HG03457 (cell line): ENCODE measurements at regions not wholly inside any gene's neighbourhood (a gene's known extent, or its start where the extent isn't known, plus 50 kb on each side); places are given as distances from the start of the nearest gene placed in this dataset.

ENCODE experiments used
- ATAC-seq: cut with Tn5 transposase; IDR thresholded peaks from one replicate; pipeline ENCODE4 v1.9.1; 2021; ENCODE audit warnings: moderate number of reproducible peaks; ENCODE audit not compliant: unreplicated experiment

DNA sequence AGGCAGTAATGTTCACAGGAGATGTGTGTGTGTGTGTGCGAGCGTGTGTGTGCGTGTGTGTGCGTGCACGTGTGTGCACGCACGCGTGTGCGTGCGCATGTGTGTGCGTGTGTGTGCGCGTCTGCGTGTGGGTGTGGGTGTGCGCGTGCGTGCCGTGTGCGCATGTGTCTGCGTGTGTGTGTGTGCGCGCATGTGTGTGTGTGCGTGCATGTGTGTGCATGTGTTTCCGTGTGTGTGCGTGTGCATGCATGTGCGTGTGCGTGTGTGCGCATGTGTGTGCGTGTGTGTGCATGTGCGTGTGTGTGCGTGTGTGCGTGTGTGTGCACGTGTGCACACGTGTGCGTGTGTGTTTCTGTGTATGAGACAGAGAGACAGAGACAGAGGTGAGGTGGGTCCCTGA is 136.0 kb upstream of the CST7 start:
- no peak for ATAC-seq

DNA sequence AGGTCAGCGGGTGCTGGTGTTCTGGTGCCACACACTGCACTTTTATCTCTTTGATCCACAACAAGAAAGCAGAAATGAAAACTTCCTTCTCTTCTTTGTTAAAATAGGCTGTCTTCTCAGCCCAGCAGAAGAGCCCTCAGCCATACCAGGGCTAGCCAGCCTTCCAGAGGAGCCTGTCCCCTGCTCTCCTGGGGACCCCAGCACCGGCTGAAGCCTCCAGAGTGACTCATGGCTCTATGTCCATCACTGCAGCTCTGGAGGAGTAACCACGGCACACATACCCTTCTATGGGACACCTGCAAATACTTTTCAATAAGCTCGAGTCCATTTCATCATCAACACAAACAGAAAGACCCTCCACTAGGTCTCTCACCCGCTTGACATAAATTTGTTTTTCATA is 135.6 kb upstream of the CST7 start:
- no peak for ATAC-seq

DNA sequence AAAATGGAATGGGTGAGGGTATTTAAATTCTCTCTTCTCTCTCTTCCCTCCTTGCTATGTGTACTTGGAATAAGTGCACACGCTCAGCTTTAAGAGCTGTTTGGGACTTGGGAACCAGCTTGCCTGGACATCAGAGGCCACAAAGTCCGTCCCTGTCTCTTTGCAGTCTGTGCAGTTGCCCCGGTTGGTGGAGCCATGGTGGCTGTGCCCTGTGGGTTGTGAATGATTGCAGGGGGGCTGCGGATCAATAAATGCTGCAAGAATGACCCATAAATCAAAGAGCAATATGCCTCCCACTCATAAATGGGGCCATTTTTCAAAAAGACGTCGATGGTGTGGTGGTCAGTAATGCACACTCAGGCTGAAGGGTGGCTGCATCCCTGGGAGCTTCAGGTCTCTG is 135.1 kb upstream of the CST7 start:
- ATAC-seq = no peak

DNA sequence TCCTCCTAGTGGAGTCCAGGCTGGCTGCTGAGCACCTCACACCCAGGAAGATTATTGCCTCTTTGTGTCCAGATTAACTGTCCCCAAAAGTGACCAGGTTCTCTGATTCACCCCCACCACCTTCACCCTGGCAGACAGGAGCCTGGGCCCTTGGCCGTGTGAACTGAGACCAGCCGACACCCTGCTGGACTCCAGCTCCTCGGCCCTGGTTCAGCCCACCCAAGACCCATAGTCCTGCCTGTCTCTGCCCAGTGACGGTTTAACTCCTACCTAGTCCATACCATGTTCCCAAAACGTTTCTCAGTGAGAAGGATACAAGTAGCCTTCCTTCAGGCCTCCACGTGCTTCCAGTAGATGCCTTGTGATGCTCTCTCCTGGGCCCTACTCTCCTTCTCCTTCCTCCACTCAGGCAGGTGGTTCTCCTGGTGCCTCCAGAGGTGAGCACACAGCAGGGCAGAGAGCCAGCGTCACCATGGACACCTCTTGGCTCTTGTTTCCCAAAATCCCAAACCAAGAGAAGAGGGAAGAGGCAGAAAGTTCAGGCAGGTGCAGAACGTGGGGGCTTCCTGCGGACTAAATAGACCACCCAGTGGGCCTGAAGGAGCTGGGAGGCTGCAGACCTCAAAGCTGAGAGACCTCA is 134.4 kb upstream of the CST7 start:
- ATAC-seq = no peak

DNA sequence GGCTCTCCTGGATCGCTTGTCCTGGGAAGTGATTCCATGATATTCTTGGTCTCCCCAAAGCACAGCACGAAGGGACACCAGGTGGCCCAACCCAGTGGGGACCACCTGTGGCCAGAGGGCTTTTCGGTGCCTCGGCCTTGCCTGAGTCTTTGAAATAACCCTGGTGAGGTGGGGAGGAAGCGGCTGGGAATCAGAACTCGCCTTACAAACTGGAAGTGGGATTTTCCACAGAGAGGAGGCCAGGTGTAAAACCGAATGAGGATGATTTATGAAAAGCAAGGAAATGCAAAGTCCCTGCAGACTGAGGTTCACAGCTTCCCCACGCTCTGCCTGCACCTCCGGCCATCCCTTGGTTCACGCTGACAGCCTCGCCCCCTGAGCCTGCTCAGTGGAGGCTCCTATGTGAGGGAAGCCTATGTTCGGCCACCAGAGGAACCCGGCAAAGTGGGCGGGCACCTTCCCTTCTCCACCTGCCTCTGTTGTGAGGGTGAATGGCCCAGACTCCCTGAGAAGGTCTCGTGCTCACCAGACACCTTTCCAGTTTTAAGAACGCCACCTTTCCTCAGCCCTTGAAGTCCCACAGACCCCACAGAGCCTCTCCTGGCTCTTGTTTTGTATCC is 133.8 kb upstream of the CST7 start:
- no peak for ATAC-seq

DNA sequence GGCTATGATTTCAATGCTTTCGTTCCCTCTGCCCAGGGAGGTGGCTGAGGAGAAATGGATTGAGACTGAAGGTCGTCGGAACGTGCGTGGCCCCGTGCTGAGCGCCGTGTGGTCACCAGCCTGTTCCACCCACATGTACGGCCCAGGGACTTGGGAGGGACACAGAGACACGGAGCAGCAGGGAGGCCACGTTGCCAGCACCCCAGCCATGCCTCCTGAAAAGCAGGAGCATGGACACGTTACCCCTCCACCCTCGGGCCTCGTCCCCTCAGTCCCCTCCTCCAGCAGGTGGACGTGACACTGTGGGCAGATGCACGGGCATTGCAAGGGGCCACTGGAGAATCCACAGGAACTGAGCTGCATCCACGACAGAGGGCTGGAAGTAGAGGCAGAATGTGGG is 133.1 kb upstream of the CST7 start:
- no peak for ATAC-seq

DNA sequence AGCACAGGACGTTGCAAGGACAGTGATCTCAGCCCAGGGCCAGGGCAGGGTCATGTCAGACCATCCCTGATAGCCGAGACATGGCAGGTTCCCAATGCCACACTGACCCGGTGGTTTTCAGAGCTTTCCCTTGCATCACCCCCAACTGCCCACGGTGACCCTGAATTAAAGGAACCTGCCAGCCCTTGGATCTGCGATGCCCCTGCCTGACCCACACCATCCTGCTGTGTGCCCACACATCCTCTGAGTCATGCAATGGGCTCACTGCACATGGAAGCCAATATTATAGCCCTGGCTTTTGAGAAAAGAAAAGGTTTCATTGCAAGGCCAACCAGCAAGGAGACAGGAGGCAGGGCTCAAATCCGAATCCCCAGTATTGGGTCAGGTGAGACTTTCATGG is 132.6 kb upstream of the CST7 start:
- no peak for ATAC-seq

DNA sequence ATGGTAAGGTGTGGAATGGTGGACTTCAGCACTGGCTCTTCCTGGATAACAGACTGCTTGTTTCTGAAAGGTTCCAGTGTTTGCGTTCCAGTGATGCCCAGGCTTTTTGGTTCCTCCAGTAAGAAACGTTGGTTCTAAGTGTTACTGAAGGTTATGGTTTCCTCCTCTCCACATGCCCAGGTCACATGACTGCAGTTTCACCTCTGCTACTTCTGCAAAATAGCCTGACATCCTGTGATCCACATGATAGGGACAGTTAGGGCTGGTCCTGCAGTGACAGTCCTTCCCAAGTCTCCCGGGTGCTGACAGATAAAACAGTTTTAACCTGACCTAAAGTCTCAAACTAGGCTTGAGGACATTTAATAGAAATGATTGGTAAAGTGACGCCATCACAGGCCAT is 132.2 kb upstream of the CST7 start:
- no peak for ATAC-seq

DNA sequence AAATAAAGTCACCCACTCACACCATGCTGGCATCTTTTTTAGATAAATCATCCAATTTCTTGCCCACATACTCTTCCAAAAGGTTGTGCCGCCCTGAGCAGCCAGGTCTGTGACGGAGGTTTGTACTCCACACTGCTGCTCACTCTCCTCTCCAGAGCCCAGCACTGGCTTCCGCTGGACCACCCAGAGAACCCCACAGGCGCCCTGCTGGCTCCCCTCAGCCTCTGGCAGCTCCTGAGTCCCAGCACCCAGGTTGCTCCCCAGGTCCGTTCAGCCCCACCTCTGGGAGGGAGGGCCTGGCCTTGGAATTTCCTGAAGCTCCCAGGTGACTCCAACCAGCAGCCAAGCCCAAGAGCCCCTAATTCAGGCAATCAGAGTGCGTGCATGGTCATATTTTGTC is 131.7 kb upstream of the CST7 start:
- ATAC-seq = no peak

DNA sequence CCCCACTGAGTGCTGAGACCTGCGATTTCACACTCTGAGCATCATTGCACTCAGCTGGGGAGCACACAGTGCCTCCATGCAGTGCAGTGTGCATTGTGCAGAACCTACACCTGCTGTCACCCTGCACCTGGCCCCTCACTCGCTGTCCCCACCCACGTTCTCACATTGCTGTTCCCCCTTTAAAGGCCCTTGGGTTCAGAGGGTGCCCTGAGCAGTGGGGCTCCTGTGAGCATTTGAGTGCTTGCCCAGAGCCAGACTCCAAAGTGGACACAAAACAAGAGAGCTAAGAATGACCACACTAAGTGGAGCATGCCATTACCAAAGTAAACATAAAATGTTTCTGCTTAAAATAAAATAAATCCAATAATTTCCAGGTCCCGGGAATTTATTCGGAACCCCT is 131.0 kb upstream of the CST7 start:
- no peak for ATAC-seq

DNA sequence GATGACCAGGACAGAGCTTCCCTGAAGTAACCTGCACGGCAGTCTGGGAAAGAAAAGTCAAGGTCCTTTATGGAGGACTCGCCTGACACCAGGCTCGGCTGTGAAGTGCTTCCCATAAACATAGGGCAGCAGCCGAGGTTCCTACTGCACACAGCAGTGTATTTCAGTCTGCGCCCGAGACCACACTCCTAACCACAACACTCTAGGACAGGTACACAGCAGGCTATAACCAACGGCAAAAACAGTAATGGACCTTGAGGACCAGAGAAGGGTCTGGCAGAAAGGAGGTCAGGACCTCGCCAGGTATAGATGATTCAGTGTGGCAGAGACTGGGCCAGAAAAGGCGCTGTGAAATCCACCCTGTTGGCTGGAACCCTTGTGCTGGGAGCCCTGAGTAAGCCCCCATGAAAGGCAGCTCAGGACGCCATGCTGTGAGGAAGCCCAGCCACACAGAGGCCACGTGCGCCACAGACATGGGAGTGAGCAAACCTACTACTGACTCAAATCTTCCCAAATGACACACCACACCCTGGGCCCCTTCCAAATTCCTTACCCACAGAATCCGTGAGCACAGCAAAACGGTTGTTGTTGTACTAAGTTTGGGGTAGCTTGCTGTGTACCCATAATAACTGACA is 129.6 kb upstream of the CST7 start:
- ATAC-seq = no peak

DNA sequence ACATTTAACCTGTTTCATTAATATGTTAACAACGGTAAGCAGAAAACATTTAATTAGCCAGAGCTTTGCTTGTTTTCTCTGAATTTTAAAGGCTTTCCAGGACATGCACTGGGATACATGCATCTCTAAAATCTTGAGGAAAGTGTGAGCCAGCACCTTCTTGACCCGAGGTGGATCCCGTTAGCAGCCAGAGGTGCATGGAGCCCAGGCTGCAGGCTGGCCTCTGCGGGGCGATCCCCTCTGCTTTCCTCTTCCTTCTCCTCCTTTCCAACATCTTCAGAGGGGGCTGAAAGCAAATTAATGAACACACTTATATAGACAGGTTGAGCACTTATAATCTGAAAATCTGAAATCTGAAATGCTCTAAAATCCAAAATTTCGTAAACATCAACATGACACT is 128.7 kb upstream of the CST7 start:
- no peak for ATAC-seq

DNA sequence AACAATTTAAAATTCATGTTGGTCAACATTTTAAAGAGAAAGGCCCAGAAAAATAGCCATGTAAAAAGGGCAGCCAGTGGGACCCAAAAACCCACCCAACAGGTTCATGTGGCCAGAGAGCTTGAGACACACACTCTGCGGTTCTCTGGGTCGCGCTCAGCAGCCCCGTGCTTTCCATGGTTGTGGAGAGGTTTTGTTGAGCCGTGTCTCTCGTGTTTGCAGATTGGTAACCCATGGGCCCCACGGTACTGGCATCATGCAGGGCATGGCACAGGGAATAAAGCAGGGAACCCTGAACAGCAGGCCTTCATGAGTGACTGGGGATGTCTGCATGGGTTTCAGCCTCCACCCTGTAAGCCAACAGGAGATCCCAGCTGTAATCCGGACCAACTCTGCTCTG is 127.7 kb upstream of the CST7 start:
- no peak for ATAC-seq

DNA sequence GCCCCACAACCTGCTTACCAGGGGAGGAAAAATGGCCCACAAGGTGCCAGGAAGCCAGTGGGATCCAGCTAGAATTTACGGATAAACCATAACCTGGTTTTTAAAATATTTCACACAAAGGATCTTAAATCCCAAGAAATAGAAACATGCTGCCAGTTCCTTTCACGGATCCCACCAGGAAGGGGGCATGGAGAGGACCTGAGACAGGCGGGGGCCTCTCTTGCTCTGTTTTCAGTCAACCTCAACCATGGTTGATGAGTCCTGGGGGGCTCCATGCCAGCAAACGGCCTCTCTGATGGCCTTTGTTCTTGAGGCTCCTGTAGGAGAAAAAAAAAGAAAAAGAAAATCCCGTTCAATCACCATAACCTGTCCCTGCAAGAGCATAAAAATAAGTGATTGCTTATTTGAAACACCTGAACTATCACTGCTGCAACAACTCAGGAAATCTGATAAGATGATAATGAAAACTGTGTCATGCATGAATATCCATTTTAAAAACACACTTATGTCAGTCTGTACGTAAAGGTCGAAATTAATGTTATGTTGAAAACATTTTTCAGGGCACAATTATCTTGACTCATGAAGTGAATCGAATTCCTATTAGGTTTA is 125.8 kb upstream of the CST7 start:
- ATAC-seq = no peak

DNA sequence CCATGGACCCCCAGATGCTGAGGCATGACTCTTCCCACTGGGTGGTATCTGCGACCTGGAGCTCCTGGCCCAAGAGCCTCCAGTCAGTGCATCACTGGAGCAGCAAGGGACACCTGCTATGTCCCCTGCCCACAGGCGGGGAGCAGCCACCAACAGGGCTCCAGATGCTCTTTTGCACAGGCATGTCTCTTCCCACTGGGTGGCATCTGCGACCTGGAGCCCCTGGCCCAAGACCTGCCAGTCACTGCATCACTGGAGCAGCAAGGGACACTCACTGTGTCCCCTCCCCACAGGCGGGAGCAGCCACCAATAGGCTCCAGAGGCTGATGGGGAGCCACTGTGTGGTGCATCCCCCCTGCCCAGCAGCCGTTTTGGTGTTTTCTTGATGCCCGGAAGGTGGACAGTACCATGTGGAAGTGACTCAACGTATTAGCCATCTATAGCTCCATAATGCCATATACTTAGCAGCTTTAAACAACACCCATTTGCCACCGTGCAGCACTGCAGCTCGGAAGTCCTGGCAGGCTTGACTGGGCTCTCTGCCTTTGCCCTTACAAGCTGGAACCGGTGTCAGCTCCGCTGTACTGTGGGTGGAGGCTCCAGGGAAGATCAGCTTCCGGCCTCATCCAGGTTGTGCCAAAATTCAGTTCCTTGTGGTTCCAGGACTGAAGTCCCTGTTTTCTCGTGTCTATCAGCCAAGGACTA is 124.9 kb upstream of the CST7 start:
- no peak for ATAC-seq

DNA sequence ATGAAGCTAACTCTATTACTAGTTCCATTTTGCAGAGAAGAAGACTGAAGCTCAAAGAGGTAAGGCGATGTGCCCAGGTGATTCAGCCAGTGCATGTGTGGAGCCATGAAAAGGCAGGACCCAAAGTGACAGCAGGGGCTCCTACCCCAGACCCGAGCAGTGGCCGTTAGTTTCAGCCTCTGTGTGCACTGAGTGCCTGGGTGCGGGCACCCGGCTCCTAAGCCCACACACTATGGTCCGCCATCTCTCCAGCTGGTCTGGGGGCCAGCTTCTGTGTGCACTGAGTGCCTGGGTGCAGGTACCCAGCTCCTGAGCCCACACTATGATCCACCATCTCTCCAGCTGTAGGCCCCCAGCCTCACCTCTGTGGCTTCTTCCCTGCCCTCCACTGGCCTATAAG is 123.5 kb upstream of the CST7 start:
- ATAC-seq = no peak

DNA sequence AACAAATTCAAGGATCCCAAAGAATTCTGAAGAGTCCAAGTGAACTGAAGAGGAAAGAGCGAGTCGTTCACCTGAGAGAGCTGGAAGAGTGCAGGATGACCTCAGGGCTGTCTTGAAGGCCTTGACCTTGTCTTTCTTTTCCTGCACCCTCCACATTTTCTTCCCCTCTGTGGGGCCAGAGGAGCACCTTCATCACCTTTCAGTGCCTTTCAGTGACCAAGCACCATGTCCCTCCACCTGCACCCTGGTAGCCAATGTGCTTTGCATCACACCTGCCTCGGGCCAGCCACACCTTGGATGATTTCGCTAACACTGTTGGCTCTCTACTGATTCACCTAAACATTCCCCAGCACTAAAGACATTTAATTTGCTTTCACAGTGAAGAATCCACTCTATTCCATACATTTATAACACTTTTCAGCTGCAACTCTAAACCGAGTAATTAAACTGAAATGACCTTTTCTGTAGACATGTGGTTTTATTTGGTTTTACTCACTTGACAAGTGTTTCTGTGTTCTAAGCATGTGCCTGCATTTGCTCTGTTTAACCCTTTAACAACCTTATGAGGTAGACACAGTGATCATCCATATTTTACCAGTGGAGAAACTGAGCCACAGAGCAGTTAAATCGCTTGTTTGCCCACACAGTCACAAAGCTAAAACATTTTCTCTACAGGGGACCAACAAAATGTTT is 121.3 kb upstream of the CST7 start:
- no peak for ATAC-seq

DNA sequence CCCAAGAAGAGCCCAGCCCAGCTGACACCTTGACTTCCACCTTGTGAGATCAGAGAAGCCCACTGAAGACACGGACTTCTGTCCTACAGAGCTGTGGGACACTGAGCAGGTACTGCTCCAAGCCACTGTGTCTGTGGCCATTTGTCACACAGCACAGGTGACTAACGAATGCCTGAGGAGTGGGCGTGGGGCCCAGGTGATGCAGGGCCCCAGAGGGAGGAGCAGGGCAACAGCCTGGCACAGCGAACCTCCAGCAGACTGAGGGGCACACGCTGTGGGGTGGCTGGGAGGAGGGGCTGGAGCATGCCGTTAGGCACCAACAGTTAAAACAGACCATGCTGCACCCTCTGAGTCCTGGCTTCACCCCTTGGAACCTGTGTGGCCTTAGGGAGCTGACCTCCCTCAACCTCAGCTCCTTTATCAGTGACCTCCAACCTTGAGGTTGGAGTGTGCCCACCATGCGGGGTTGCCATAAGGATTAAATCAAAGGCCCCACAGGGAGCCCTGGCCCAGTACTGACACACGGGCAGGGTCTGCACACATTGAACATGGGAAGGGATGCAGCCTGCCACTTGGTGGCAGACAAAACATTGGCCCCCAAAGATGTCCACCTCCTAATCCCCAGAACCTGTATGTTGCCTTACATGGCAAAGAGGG is 119.9 kb upstream of the CST7 start:
- no peak for ATAC-seq

DNA sequence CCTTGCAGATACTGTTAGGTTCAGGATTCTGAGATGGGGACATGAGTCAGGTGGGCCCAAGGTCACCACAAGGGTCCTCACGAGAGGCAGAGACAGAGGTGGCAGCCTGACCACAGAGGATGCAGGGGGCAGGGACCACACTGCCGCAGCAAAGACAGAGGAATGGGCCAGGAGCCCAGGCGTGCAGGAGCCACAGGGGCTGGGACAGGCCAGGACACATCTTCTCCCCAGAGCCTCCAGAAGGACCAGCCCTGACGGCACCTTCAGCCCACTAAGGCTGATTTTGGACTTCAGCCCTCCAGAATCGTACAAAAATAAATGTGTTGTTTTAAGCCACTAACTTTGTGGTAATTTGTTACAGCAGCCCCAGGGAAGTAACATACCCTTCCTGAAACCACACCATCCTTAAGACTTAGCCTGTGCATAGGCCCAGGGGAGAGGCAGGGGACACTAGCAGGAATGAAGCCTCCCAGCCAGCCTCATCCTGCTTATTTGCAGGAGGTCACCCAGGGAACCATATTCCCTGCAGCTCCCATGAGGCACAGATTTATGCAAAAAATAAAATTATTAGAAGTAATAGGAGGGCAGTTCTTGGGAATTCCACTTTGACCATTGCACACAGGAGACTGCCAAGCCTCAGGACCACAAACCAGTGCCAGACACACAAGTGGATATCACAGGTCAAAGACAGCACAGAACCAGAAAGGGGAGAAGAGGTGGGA is 119.3 kb upstream of the CST7 start:
- no peak for ATAC-seq

DNA sequence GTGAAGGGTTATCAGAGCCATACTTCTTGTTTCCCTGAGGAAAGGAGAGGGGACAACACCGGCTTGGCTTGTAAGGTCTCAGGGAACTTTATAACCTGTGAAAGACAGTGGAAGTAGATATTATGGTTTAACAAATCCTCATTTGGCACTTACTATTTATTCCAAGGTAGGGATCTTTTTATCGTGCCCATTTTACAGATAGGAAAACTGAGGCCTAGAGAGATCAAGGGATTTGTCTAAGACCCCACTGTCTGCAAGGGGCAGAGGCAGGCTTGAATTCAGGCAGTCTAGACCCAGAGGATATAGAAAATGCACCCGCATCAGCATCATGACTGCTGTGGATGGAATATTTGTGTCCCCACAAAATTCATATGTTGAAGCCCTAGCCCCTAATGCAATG is 118.4 kb upstream of the CST7 start:
- no peak for ATAC-seq
